WERI-Rb-1 (cell line): ENCODE measurements at regions not wholly inside any gene's neighbourhood (a gene's known extent, or its start where the extent isn't known, plus 50 kb on each side); places are given as distances from the start of the nearest gene placed in this dataset.
A peak's percentile ranks its signal among the peaks of the same experiment; 100 is the strongest.
"Not testable (repeated sequence)": the region's sequence is repeated elsewhere in the genome, so short reads cannot be mapped to it uniquely, and the experiment has no call there.

Experiments used
- DNase-seq: peaks from one replicate; pipeline ENCODE4 v3.0.0-alpha.2; 2020
- H3K27ac ChIP-seq: fragments of 250-450 bp; sonication (Bioruptor Pico); 2 replicates; pipeline ENCODE4 v1.5.1; 2020; ENCODE audit warnings: mild to moderate bottlenecking, moderate library complexity
- H3K27me3 ChIP-seq: fragments of 250-450 bp; sonication (Bioruptor Pico); 2 replicates; pipeline ENCODE4 v1.5.1; 2021; ENCODE audit warnings: mild to moderate bottlenecking, low read depth, moderate library complexity; ENCODE audit not compliant: insufficient read depth, severe bottlenecking
- H3K36me3 ChIP-seq: fragments of 250-450 bp; sonication (Bioruptor Pico); 2 replicates; pipeline ENCODE4 v1.5.1; 2020; ENCODE audit warnings: mild to moderate bottlenecking, moderate library complexity
- H3K4me3 ChIP-seq: 2 replicates; pipeline ENCODE4 v1.5.1; 2011; ENCODE audit warnings: low read depth, mild to moderate bottlenecking, control low read depth, low read length
- H3K9me3 ChIP-seq: fragments of 250-450 bp; sonication (Bioruptor Pico); 2 replicates; pipeline ENCODE4 v1.5.1; 2021; ENCODE audit warnings: mild to moderate bottlenecking, moderate library complexity; ENCODE audit not compliant: severe bottlenecking
- CTCF ChIP-seq: IDR thresholded peaks from 2 replicates; pipeline ENCODE4 v1.5.1; 2011; ENCODE audit warnings: low read depth, mild to moderate bottlenecking, control low read depth, inconsistent platforms, low read length

- Histone ChIP-seq H3K27ac (no peak overlapping the region), H3K9me3 (no peaks in the 10 kb centered on the region), H3K36me3 (no peaks in the 10 kb centered on the region), H3K4me3 (no peak overlapping the region), H3K27me3 (no peaks in the 10 kb centered on the region)
- no peak for DNase-seq
- no peak for TF ChIP-seq CTCF
Observed at GRCh38 chr3:3991598-3991997, 192.4 kb downstream of the LRRN1 start.

GRCh38 chr3:3992312-3992874 is 193.2 kb downstream of the LRRN1 start:
- Histone ChIP-seq H3K27me3 (no peaks in the 10 kb centered on the region), H3K4me3 (no peak overlapping the region), H3K27ac (no peak overlapping the region), H3K36me3 (no peaks in the 10 kb centered on the region), H3K9me3 (no peaks in the 10 kb centered on the region)
- DNase-seq: no peak
- TF ChIP-seq CTCF: no peak

DNA sequence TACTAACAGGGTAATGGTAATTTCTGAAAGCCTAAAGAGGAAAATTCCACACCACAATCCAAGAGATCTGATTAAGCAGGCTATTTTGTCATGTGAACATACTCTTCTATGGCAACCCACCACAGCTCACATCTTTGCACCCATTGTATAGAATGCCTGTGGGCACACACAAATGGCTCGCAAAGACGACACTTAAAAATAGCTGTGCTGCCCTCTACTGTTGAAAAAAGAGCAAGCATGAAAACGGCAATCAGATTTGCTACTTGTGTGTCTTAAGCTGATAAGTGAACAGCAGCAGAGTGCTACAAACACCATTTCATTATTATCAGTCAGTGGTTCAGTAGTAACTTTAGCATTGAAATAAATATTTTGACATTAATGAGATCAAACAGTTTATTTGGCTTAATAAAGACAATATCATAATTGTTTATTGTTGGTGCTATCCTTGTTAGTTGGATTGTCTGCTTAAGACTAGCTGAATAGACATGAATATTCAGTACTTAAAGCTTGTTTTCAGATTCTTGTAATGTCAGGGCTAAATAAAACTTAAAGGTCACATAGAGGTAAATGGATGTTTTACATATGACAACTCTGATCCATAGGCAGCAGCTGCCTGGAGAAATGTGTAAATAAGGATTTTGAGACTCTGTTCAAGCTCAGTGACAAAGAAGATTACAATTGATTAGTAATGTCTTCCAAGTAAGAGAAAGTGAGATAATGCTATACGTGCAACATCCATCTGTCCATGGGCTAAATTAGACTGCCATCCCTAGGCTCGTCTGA is 199.1 kb downstream of the LRRN1 start:
- Histone ChIP-seq H3K9me3 (no peaks in the 10 kb centered on the region), H3K27me3 (no peaks in the 10 kb centered on the region), H3K36me3 (no peaks in the 10 kb centered on the region), H3K27ac (no peak overlapping the region), H3K4me3 (no peak overlapping the region)
- peak; percentile 70 for TF ChIP-seq CTCF
- peak; percentile 57 for DNase-seq

- H3K4me3 ChIP-seq, DNase-seq, H3K27me3 ChIP-seq, H3K9me3 ChIP-seq, H3K36me3 ChIP-seq, H3K27ac ChIP-seq: not testable (repeated sequence)
Observed at GRCh38 chr3:3999340-3999739, 200.1 kb downstream of the LRRN1 start.

GRCh38 chr3:4001976-4002375 is 202.7 kb downstream of the LRRN1 start:
- no peak for TF ChIP-seq CTCF
- H3K36me3 ChIP-seq: no peaks in the 10 kb centered on the region
- no peak overlapping the region for H3K4me3 ChIP-seq
- DNase-seq: no peak
- H3K9me3 ChIP-seq: no peaks in the 10 kb centered on the region
- no peak overlapping the region for H3K27ac ChIP-seq
- H3K27me3 ChIP-seq: no peaks in the 10 kb centered on the region

DNA sequence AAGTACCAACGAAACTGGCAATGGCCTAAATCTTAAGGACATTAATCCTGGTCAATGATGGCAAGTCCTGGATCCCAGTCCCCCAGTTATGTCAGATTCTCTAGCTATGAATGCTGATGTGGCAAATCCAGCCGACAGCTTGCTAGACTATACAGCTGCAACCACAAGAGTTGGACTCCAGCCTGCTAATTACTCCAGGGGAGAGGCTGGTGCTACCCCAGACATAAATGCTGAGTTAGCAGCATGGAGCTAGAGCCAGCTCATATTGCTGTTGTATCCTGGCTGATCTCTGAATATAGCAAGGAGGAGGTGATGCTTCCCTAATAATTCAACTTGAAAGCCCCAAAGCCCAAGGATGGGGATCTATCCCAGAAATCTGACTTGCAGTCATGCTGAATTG is 207.1 kb downstream of the LRRN1 start:
- no peak overlapping the region for H3K27ac ChIP-seq
- DNase-seq: no peak
- no peaks in the 10 kb centered on the region for H3K36me3 ChIP-seq
- H3K9me3 ChIP-seq: no peaks in the 10 kb centered on the region
- no peak for TF ChIP-seq CTCF
- no peaks in the 10 kb centered on the region for H3K27me3 ChIP-seq
- no peak overlapping the region for H3K4me3 ChIP-seq
